GM18526 (cell line): ENCODE measurements at regions not wholly inside any gene's neighbourhood (a gene's known extent, or its start where the extent isn't known, plus 50 kb on each side); places are given as distances from the start of the nearest gene placed in this dataset.

Experiments used
- POLR2A ChIP-seq: IDR thresholded peaks from 3 replicates; pipeline ENCODE4 v1.6.1; 2011; ENCODE audit not compliant: insufficient read length; ENCODE audit errors: extremely low read depth

- no peak for TF ChIP-seq POLR2A
Observed at GRCh38 chr14:89674240-89674639, 257.2 kb upstream of the FOXN3 start.

GRCh38 chr14:89673512-89674225, 256.6 kb upstream of the FOXN3 start:
- TF ChIP-seq POLR2A, result no peak

GRCh38 chr14:89672636-89673511, 255.8 kb upstream of the FOXN3 start:
- no peak for TF ChIP-seq POLR2A

GRCh38 chr14:89669193-89669592, 252.2 kb upstream of the FOXN3 start:
- no peak for TF ChIP-seq POLR2A

- TF ChIP-seq POLR2A, result no peak
Observed at GRCh38 chr14:89667983-89668382, 250.9 kb upstream of the FOXN3 start.

- no peak for TF ChIP-seq POLR2A
Observed at GRCh38 chr14:89661392-89661791, 244.4 kb upstream of the FOXN3 start.

- TF ChIP-seq POLR2A, result no peak
Observed at GRCh38 chr14:89660166-89660565, 243.1 kb upstream of the FOXN3 start.

- TF ChIP-seq POLR2A, result no peak
Observed at GRCh38 chr14:89658977-89659670, 242.1 kb upstream of the FOXN3 start.

- TF ChIP-seq POLR2A, result no peak
Observed at GRCh38 chr14:89657014-89657413, 240.0 kb upstream of the FOXN3 start.

- no peak for TF ChIP-seq POLR2A
Observed at GRCh38 chr14:89654998-89655397, 238.0 kb upstream of the FOXN3 start.

GRCh38 chr14:89652352-89652751, 235.3 kb upstream of the FOXN3 start:
- no peak for TF ChIP-seq POLR2A

- no peak for TF ChIP-seq POLR2A
Observed at GRCh38 chr14:89651805-89652204, 234.8 kb upstream of the FOXN3 start.

GRCh38 chr14:89650077-89650978, 233.3 kb upstream of the FOXN3 start:
- no peak for TF ChIP-seq POLR2A

GRCh38 chr14:89649451-89650075, 232.5 kb upstream of the FOXN3 start:
- no peak for TF ChIP-seq POLR2A
